AG04449 (cell line): ENCODE measurements at regions not wholly inside any gene's neighbourhood (a gene's known extent, or its start where the extent isn't known, plus 50 kb on each side); places are given as distances from the start of the nearest gene placed in this dataset.
"Not testable (repeated sequence)": the region's sequence is repeated elsewhere in the genome, so short reads cannot be mapped to it uniquely, and the experiment has no call there.

Experiments
- CTCF ChIA-PET: fragments of 350-600 bp; formaldehyde crosslinking; extraction: SDS; loops from one replicate; lab custom pipeline; 2021; ENCODE audit warnings: antibody characterized with exemption; lab: Yijun Ruan, JAX
- POLR2A ChIA-PET: fragments of 400-600, 350-600 bp; formaldehyde crosslinking; extraction: SDS; loops from one replicate; lab custom pipeline; 2020; ENCODE audit warnings: antibody characterized with exemption, inconsistent platforms; lab: Yijun Ruan, JAX
- DNase-seq: peaks from one replicate; pipeline ENCODE4 v3.0.0-alpha.2; 2010; ENCODE audit warnings: low read depth, low spot score
- H3K4me3 ChIP-seq: 2 replicates; pipeline ENCODE4 v1.5.1; 2011; ENCODE audit warnings: low read depth, mild to moderate bottlenecking, control low read depth, low read length
- TF ChIP-seq, protein P1 (sequence below): IDR thresholded peaks from one replicate; pipeline ENCODE4 v1.5.1; 2011; ENCODE audit warnings: mild to moderate bottlenecking, moderate library complexity, low read length, control low read depth, inconsistent platforms; ENCODE audit not compliant: insufficient read depth; ENCODE audit errors: missing control alignments

DNA sequence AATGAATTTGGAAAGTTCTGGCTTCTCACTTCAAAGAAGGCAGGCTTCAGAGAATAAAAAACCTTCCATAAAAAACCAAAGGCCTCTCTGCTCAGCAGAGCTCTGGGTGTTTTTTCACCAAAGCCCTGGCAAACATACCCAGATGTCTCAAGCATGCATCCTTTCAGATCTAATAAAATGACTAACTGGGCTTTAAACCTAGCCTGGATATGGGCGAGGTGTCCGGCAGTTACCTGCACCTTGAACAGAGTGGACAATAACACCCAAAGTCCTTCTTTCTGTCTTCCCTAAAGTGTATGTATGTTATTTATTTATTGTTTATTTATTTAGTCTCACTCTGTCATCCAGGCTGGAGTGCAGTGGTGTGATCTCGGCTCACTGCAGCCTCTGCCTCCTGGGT lies 469.3 kb downstream of the XYLT1 start:
- ChIA-PET CTCF (no interaction called here), POLR2A (no interaction called here)

DNA sequence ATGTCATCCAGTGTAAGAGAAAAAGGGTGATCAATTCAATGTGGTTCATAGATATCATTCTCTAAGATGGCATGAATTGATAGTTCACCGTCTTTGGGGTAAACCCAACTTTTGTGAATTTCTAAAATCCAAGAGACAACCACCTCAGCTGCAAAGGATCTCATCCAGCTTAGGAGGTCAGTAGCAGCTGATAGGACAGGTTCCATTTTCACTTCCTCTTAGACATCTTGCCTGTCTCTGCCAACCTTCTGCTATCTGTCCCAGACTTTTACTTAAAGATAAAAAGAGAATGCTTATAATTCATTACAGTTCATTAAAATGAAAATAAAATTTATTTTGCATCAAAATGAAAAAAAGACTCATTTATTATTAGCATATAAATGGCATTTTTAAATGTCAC lies 468.2 kb downstream of the XYLT1 start:
- no peak for DNase-seq
- ChIA-PET POLR2A (no interaction called here), CTCF (no interaction called here)
- no peak overlapping the region for H3K4me3 ChIP-seq
- TF ChIP-seq, protein P1, sequence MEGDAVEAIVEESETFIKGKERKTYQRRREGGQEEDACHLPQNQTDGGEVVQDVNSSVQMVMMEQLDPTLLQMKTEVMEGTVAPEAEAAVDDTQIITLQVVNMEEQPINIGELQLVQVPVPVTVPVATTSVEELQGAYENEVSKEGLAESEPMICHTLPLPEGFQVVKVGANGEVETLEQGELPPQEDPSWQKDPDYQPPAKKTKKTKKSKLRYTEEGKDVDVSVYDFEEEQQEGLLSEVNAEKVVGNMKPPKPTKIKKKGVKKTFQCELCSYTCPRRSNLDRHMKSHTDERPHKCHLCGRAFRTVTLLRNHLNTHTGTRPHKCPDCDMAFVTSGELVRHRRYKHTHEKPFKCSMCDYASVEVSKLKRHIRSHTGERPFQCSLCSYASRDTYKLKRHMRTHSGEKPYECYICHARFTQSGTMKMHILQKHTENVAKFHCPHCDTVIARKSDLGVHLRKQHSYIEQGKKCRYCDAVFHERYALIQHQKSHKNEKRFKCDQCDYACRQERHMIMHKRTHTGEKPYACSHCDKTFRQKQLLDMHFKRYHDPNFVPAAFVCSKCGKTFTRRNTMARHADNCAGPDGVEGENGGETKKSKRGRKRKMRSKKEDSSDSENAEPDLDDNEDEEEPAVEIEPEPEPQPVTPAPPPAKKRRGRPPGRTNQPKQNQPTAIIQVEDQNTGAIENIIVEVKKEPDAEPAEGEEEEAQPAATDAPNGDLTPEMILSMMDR = no peak

More for the DNA sequence above, 469.3 kb downstream of the XYLT1 start:
- H3K4me3 ChIP-seq = no peak overlapping the region
- TF ChIP-seq, protein P1 = no peak
- no peak for DNase-seq

DNA sequence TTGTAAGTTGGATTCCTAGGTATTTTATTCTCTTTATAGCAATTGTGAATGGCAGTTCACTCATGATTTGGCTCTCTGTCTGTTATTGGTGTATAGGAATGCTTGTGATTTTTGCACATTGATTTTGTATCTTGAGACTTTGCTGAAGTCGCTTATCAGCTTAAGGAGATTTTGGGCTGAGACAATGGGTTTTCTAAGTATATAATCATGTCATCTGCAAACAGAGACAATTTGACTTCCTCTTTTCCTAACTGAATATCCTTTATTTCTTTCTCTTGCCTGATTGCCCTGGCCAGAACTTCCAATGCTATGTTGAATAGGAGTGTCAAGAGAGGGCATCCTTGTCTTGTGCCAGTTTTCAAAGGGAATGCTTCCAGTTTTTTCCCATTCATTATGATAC lies 464.8 kb downstream of the XYLT1 start:
- CTCF ChIA-PET, DNase-seq, POLR2A ChIA-PET, H3K4me3 ChIP-seq: not testable (repeated sequence)

DNA sequence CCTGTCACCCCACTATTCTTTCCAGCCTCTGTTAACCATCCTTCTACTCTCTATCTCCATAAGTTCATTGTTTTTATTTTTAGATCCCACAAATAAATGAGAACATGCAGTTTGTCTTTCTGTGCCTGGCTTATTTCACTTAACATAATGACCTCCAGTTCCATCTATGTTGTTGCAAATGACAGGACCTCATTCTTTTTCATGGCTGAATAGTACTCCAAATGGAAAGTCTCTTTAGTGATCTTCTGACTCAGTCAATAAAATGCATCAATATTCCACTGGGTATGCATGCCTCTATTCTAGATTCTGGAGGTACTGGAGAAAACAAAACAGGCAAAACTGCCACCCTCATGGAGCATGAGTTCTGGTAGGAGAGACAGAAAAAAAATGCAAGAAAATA lies 459.0 kb downstream of the XYLT1 start:
- TF ChIP-seq, protein P1 = no peak
- CTCF ChIA-PET = no interaction called here
- POLR2A ChIA-PET = no interaction called here

DNA sequence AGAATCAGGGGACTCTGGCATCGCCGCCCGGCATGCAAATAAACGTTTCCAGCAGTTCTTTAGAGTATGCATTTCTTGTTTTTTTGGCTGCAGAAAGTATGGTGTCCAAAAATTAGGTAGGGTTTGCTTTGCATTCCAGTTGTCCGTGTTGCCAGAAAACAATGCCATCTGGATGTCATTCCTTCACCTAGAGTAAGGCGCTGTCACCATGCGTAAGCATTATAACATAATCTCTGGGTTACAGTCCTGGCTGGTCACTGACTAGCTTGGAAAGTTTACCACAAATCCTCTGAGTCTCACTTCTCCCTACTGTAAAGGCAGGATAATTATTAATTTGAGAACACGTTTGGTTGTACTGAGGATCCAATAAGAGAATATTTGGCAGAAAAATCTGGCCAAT lies 457.7 kb downstream of the XYLT1 start:
- no peak overlapping the region for H3K4me3 ChIP-seq
- POLR2A ChIA-PET = no interaction called here
- DNase-seq = no peak
- CTCF ChIA-PET = no interaction called here
- TF ChIP-seq, protein P1 = no peak

More for the DNA sequence above, 459.0 kb downstream of the XYLT1 start:
- DNase-seq = no peak
- no peak overlapping the region for H3K4me3 ChIP-seq

DNA sequence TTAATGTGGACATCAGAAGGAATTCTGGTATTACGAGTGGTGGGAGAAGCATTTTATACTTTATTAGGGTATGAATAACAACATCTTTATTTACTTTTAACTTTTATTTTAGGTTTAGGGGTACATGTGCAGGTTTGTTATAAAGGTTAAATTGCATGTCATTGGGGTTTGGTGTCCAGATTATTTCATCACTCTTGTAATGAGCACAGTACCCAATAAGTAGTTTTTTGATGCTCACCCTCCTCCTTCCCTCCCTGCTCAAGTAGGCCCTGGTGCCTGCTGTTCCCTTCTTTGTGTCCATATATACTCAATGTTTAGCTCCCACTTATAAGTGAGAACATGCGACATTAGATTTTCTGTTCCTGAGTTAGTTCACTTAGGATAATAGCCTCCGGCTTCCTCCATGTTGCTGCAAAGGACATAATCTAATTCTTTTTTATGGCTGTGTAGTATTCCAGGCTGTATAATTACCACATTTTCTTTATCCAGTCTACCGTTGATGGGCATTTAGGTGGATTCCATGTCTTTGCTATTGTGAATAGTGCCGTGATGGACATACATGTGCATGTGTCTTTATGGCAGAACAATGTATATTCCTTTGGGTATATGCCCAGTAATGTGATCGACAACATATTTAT lies 456.2 kb downstream of the XYLT1 start:
- no peak for DNase-seq
- CTCF ChIA-PET = no interaction called here
- TF ChIP-seq, protein P1 = no peak
- no peak overlapping the region for H3K4me3 ChIP-seq
- POLR2A ChIA-PET = no interaction called here

DNA sequence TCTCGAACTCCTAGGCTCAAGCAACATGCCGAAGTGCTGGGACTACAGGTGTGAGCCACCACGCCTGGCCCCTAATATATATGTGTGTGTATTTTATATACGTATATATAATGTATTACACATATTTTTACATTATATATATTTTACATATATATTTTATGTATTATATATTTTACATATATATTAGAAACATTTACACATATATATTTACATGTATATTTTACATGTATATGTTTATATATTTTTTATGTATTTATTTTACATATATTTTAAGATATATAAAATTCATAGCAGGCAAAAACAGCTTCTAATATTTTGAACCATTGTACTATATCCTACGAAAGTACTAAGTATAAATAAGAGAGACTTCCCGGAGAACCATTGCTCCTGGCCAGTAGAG lies 455.1 kb downstream of the XYLT1 start:
- POLR2A ChIA-PET = no interaction called here
- TF ChIP-seq, protein P1 = no peak
- CTCF ChIA-PET = no interaction called here
- no peak for DNase-seq
- no peak overlapping the region for H3K4me3 ChIP-seq
